ENCODE measurements at regions not wholly inside any gene's neighbourhood (a gene's known extent, or its start where the extent isn't known, plus 50 kb on each side); places are given as distances from the start of the nearest gene placed in this dataset.

GRCh38 chr5:8233479-8233878 is 364.5 kb downstream of the MTRR start:
- Histone ChIP-seq H3K4me1 (ENCODE audit: control insufficient read depth, extremely low read depth, insufficient read depth, low read length) (no peaks in the 10 kb centered on the region), H3K27ac (ENCODE audit: control insufficient read depth, insufficient read depth, low read length) (no peak overlapping the region), H2AFZ (ENCODE audit: control insufficient read depth, low read length) (no peak overlapping the region), H3K27me3 (ENCODE audit: control insufficient read depth, extremely low read depth, insufficient read depth, low read length) (no peaks in the 10 kb centered on the region), H3K36me3 (ENCODE audit: control insufficient read depth in 2 of 2, extremely low read depth in 1 of 2, insufficient read depth in 2 of 2, low read length in 2 of 2) (no peaks in the 10 kb centered on the region), H3K9me1 (ENCODE audit: control insufficient read depth, extremely low read depth, insufficient read depth, low read length) (no peaks in the 10 kb centered on the region), H3K79me2 (ENCODE audit: control insufficient read depth, insufficient read depth, low read length) (no peaks in the 10 kb centered on the region), H4K20me1 (ENCODE audit: control insufficient read depth, extremely low read depth, insufficient read depth, low read length) (no peaks in the 10 kb centered on the region), H3K9ac (ENCODE audit: control insufficient read depth, extremely low read depth, insufficient read depth, low read length) (no peak overlapping the region), H3K4me3 (ENCODE audit: control insufficient read depth in 2 of 3, extremely low read depth in 1 of 3, insufficient read depth in 2 of 3, low read depth in 1 of 3, low read length in 3 of 3) (no peak overlapping the region), H3K9me3 (ENCODE audit: control insufficient read depth, low read depth, low read length) (no peaks in the 10 kb centered on the region), H3K4me2 (ENCODE audit: control insufficient read depth, extremely low read depth, insufficient read depth, low read depth, low read length) (no peak overlapping the region)
- dilution Hi-C loops (cut with MboI; ENCODE audit: extremely low pct_ligation_motif_present, low sequenced_read_pairs): no loop called here
- no peak for FAIRE-seq
- TF ChIP-seq EZH2 (IDR thresholded peaks at IDR 0.05; ENCODE audit: low read length) (no peak), CTCF (optimal IDR thresholded peaks at IDR 0.05 in 1 of 3, IDR thresholded peaks at IDR 0.05 in 1 of 3, conservative IDR thresholded peaks at IDR 0.05 in 1 of 3; ENCODE audit: extremely low read depth in 1 of 3, insufficient read depth in 2 of 3, low read length in 3 of 3) (no peak)
- DNase-seq (ENCODE audit: low read depth, low spot score): no peak

- TF ChIP-seq CTCF (optimal IDR thresholded peaks at IDR 0.05 in 1 of 3, IDR thresholded peaks at IDR 0.05 in 1 of 3, conservative IDR thresholded peaks at IDR 0.05 in 1 of 3; ENCODE audit: extremely low read depth in 1 of 3, insufficient read depth in 2 of 3, low read length in 3 of 3): no peak
- no peak for TF ChIP-seq EZH2 (IDR thresholded peaks at IDR 0.05; ENCODE audit: low read length)
- no peak overlapping the region for H2AFZ ChIP-seq (ENCODE audit: control insufficient read depth, low read length)
- dilution Hi-C loops (cut with MboI; ENCODE audit: extremely low pct_ligation_motif_present, low sequenced_read_pairs): no loop called here
- no peak for FAIRE-seq
- H3K79me2 ChIP-seq (ENCODE audit: control insufficient read depth, insufficient read depth, low read length): no peaks in the 10 kb centered on the region
- no peak overlapping the region for H3K27ac ChIP-seq (ENCODE audit: control insufficient read depth, insufficient read depth, low read length)
- H3K27me3 ChIP-seq (ENCODE audit: control insufficient read depth, extremely low read depth, insufficient read depth, low read length): no peaks in the 10 kb centered on the region
- no peaks in the 10 kb centered on the region for H4K20me1 ChIP-seq (ENCODE audit: control insufficient read depth, extremely low read depth, insufficient read depth, low read length)
- no peaks in the 10 kb centered on the region for H3K4me1 ChIP-seq (ENCODE audit: control insufficient read depth, extremely low read depth, insufficient read depth, low read length)
- no peak overlapping the region for H3K9ac ChIP-seq (ENCODE audit: control insufficient read depth, extremely low read depth, insufficient read depth, low read length)
- no peaks in the 10 kb centered on the region for H3K9me3 ChIP-seq (ENCODE audit: control insufficient read depth, low read depth, low read length)
- H3K9me1 ChIP-seq (ENCODE audit: control insufficient read depth, extremely low read depth, insufficient read depth, low read length): no peaks in the 10 kb centered on the region
- DNase-seq (ENCODE audit: low read depth, low spot score): no peak
- no peak overlapping the region for H3K4me2 ChIP-seq (ENCODE audit: control insufficient read depth, extremely low read depth, insufficient read depth, low read depth, low read length)
- no peaks in the 10 kb centered on the region for H3K36me3 ChIP-seq (ENCODE audit: control insufficient read depth in 2 of 2, extremely low read depth in 1 of 2, insufficient read depth in 2 of 2, low read length in 2 of 2)
- H3K4me3 ChIP-seq (ENCODE audit: control insufficient read depth in 2 of 3, extremely low read depth in 1 of 3, insufficient read depth in 2 of 3, low read depth in 1 of 3, low read length in 3 of 3): no peak overlapping the region
Observed at GRCh38 chr5:8234179-8234770, 365.3 kb downstream of the MTRR start.

Data from keratinocyte (primary cell).